WI38 (cell line): ENCODE measurements at regions not wholly inside any gene's neighbourhood (a gene's known extent, or its start where the extent isn't known, plus 50 kb on each side); places are given as distances from the start of the nearest gene placed in this dataset.

Source experiments
- H3K4me3 ChIP-seq: 2 replicates; pipeline ENCODE4 v1.5.1; 2011; ENCODE audit warnings: low read depth, mild to moderate bottlenecking, control low read depth, low read length
- TF ChIP-seq, protein P1 (sequence below): IDR thresholded peaks from 2 replicates; pipeline ENCODE4 v1.5.1; 2012; ENCODE audit warnings: low read depth, mild to moderate bottlenecking, control low read depth, low read length

- H3K4me3 ChIP-seq = no peak overlapping the region
- TF ChIP-seq, protein P1, sequence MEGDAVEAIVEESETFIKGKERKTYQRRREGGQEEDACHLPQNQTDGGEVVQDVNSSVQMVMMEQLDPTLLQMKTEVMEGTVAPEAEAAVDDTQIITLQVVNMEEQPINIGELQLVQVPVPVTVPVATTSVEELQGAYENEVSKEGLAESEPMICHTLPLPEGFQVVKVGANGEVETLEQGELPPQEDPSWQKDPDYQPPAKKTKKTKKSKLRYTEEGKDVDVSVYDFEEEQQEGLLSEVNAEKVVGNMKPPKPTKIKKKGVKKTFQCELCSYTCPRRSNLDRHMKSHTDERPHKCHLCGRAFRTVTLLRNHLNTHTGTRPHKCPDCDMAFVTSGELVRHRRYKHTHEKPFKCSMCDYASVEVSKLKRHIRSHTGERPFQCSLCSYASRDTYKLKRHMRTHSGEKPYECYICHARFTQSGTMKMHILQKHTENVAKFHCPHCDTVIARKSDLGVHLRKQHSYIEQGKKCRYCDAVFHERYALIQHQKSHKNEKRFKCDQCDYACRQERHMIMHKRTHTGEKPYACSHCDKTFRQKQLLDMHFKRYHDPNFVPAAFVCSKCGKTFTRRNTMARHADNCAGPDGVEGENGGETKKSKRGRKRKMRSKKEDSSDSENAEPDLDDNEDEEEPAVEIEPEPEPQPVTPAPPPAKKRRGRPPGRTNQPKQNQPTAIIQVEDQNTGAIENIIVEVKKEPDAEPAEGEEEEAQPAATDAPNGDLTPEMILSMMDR = no peak
These were observed 89.6 kb downstream of the ZNF280B start for GRCh38 chr22:22418957-22419356.

DNA sequence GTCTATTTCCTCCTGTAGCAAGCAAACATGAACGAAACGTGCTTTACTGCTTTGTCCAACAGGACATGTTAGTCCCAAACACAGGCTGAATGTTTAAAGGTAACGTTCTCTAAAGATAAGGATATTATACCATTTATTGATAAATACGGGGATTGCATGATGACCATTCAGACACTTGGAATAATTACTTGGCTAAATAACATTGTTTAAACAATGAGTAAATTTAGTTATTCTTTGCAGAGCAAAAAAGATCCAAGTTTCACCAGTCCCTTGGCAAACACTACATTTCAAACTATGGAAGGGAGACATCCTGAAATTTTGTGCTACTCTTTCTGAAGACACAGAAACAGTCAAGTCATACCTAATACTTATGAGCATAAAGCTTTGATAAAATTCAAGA is 88.0 kb downstream of the ZNF280B start:
- TF ChIP-seq, protein P1 = no peak
- no peak overlapping the region for H3K4me3 ChIP-seq

GRCh38 chr22:22421392-22421791 is 87.2 kb downstream of the ZNF280B start:
- no peak overlapping the region for H3K4me3 ChIP-seq
- TF ChIP-seq, protein P1 = no peak

GRCh38 chr22:22422629-22423112 is 85.9 kb downstream of the ZNF280B start:
- TF ChIP-seq, protein P1 = peak; percentile 96
- no peak overlapping the region for H3K4me3 ChIP-seq

DNA sequence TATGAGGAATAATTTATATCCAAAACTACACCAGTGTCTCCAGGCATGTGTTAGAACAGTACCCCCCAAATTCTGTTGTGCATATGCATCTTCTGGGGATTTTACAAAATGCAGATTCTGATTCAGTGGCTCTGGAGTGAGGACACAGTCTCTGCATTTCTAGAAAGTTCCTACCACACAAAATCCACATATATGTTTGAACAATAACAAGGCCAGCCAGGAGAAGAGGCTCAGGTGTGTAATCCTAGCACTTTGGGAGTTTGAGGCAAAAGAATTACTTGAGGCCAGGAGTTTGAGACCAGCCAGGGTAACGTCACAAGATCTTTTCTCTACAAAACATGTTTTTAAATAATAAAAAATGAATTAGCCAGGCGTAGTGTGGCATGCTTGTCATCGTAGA is 84.9 kb downstream of the ZNF280B start:
- TF ChIP-seq, protein P1 = no peak
- no peak overlapping the region for H3K4me3 ChIP-seq

DNA sequence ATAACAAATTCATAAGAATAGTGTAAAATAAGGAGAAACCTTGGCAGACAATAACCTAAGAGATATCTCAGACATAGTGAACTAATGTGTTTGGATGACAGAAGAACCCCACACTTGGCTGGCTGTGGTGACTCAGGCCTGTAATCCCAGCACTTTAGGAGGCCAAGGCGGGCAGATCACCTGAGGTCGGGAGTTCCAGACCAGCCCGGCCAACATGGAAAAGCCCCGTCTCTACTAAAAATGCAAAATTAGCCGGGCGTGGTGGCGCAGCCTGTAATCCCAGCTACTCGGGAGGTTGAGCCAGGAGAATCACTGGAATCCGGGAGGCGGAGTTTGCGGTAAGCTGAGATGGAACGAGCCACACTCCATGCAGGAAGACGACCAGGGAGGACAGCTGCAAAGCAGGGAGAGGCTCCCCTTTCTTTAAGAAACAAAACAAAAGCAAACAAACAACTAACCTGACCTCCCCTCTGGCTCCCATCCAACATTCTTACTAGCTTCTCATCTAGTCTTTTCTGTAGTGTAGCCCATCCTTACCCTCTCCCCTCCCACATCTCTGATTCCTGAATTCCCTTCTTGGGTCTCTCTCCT is 84.2 kb downstream of the ZNF280B start:
- TF ChIP-seq, protein P1 = no peak
- H3K4me3 ChIP-seq = no peak overlapping the region

DNA sequence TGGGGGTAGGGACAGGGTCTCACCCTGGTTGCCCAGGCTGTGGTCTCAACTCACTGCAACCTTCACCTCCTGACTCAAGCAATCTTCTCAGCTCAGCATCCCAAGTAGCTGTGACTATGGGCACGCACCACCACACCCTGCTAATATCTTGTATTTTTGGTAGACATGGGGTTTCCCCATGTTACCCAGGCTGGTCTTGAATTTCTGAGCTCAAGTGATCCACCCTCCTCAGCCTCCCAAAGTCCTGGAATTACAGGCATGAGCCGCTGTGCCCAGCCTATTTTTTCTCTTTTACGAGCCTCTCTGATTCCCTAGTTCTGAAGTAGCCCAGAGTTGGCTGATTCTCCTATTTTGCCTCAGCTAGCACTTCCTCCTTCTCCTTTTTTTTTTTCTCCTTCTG is 83.6 kb downstream of the ZNF280B start:
- TF ChIP-seq, protein P1 = no peak

More for the DNA sequence above, 83.6 kb downstream of the ZNF280B start:
- H3K4me3 ChIP-seq = no peak overlapping the region
